ENCODE measurements at regions not wholly inside any gene's neighbourhood (a gene's known extent, or its start where the extent isn't known, plus 50 kb on each side); places are given as distances from the start of the nearest gene placed in this dataset.

GRCh38 chr4:83858131-83858530 is 322.2 kb downstream of the GPAT3 start:
- DNase-seq (ENCODE audit: low read depth, low spot score): no peak

GRCh38 chr4:83855044-83855443 is 319.1 kb downstream of the GPAT3 start:
- no peak for DNase-seq (ENCODE audit: low read depth, low spot score)

- DNase-seq (ENCODE audit: low read depth, low spot score): no peak
Observed at GRCh38 chr4:83852085-83852451, 316.2 kb downstream of the GPAT3 start.

- DNase-seq (ENCODE audit: low read depth, low spot score): peak; percentile 59
Observed at GRCh38 chr4:83851261-83852084, 315.6 kb downstream of the GPAT3 start.

- DNase-seq (ENCODE audit: low read depth, low spot score): no peak
Observed at GRCh38 chr4:83850435-83850834, 314.5 kb downstream of the GPAT3 start.

- no peak for DNase-seq (ENCODE audit: low read depth, low spot score)
Observed at GRCh38 chr4:83846193-83846830, 310.4 kb downstream of the GPAT3 start.

- no peak for DNase-seq (ENCODE audit: low read depth, low spot score)
Observed at GRCh38 chr4:83839615-83840014, 303.7 kb downstream of the GPAT3 start.

- DNase-seq (ENCODE audit: low read depth, low spot score): no peak
Observed at GRCh38 chr4:83837614-83838308, 301.9 kb downstream of the GPAT3 start.

- no peak for DNase-seq (ENCODE audit: low read depth, low spot score)
Observed at GRCh38 chr4:83833920-83834319, 298.0 kb downstream of the GPAT3 start.

- no peak for DNase-seq (ENCODE audit: low read depth, low spot score)
Observed at GRCh38 chr4:83832110-83832825, 296.4 kb downstream of the GPAT3 start.

GRCh38 chr4:83831588-83831987 is 295.7 kb downstream of the GPAT3 start:
- DNase-seq (ENCODE audit: low read depth, low spot score): no peak

GRCh38 chr4:83830138-83830888 is 294.4 kb downstream of the GPAT3 start:
- no peak for DNase-seq (ENCODE audit: low read depth, low spot score)

GRCh38 chr4:83828601-83829000 is 292.7 kb downstream of the GPAT3 start:
- no peak for DNase-seq (ENCODE audit: low read depth, low spot score)

- DNase-seq (ENCODE audit: low read depth, low spot score): no peak
Observed at GRCh38 chr4:83821493-83821892, 285.6 kb downstream of the GPAT3 start.

- DNase-seq (ENCODE audit: low read depth, low spot score): no peak
Observed at GRCh38 chr4:83819582-83819981, 283.7 kb downstream of the GPAT3 start.

GRCh38 chr4:83810428-83810827 is 274.5 kb downstream of the GPAT3 start:
- no peak for DNase-seq (ENCODE audit: low read depth, low spot score)

GRCh38 chr4:83809581-83809980 is 273.7 kb downstream of the GPAT3 start:
- DNase-seq (ENCODE audit: low read depth, low spot score): no peak

- no peak for DNase-seq (ENCODE audit: low read depth, low spot score)
Observed at GRCh38 chr4:83793481-83793880, 257.6 kb downstream of the GPAT3 start.

- DNase-seq (ENCODE audit: low read depth, low spot score): no peak
Observed at GRCh38 chr4:83785891-83786290, 250.0 kb downstream of the GPAT3 start.

- no peak for DNase-seq (ENCODE audit: low read depth, low spot score)
Observed at GRCh38 chr4:83783215-83783614, 247.3 kb downstream of the GPAT3 start.

- DNase-seq (ENCODE audit: low read depth, low spot score): no peak
Observed at GRCh38 chr4:83782591-83782990, 246.7 kb downstream of the GPAT3 start.
